Effector memory CD8-positive, alpha-beta T cell (primary cell): ENCODE measurements at regions not wholly inside any gene's neighbourhood (a gene's known extent, or its start where the extent isn't known, plus 50 kb on each side); places are given as distances from the start of the nearest gene placed in this dataset.
"Not testable (repeated sequence)": the region's sequence is repeated elsewhere in the genome, so short reads cannot be mapped to it uniquely, and the experiment has no call there.

ENCODE experiments used
- ATAC-seq: fragments of 150-1000 bp; cut with Tn5 transposase; replicated peaks from 2 replicates; pipeline ENCODE4 v1.10.0; 2021; ENCODE audit warnings: mild to moderate bottlenecking, moderate library complexity
- DNase-seq, 3 experiments: peaks; one replicate each; pipeline ENCODE4 v3.0.0; 2021
- H3K27ac Mint-ChIP-seq, 2 donors: one replicate each; pipeline ENCODE4 v1.8.0; 2022; ENCODE audit warnings: mild to moderate bottlenecking in 2 of 2, mixed read lengths in 2 of 2, moderate library complexity in 2 of 2
- H3K27me3 Mint-ChIP-seq, 2 donors: one replicate each; pipeline ENCODE4 v1.8.0; 2022; ENCODE audit warnings: mixed read lengths in 2 of 2
- H3K36me3 Mint-ChIP-seq: one replicate; pipeline ENCODE4 v1.8.0; 2022; ENCODE audit warnings: mild to moderate bottlenecking, moderate library complexity, mixed read lengths; ENCODE audit not compliant: insufficient read depth
- H3K4me1 Mint-ChIP-seq, 2 donors: one replicate each; pipeline ENCODE4 v1.8.0; 2022; ENCODE audit warnings: low read depth in 2 of 2, mixed read lengths in 2 of 2
- H3K4me3 Mint-ChIP-seq, 2 donors: one replicate each; pipeline ENCODE4 v1.8.0; 2022; ENCODE audit warnings: mild to moderate bottlenecking in 2 of 2, mixed read lengths in 2 of 2, moderate library complexity in 2 of 2
- H3K9me3 Mint-ChIP-seq, 2 donors: one replicate each; pipeline ENCODE4 v1.8.0; 2022; ENCODE audit warnings: mixed read lengths in 2 of 2

GRCh38 chr2:146392186-146392585, 1452.6 kb upstream of the ACVR2A start:
- ATAC-seq, result no peak
- Mint-ChIP-seq H3K27me3 (no peaks in the 10 kb centered on the region), H3K4me3 (no peak overlapping the region), H3K36me3 (no peaks in the 10 kb centered on the region), H3K4me1 (no peaks in the 10 kb centered on the region), H3K9me3 (peaks cover 6 to 7% of the 10 kb centered on the region in 2 donors), H3K27ac (no peak overlapping the region)
- no peak for DNase-seq

DNA sequence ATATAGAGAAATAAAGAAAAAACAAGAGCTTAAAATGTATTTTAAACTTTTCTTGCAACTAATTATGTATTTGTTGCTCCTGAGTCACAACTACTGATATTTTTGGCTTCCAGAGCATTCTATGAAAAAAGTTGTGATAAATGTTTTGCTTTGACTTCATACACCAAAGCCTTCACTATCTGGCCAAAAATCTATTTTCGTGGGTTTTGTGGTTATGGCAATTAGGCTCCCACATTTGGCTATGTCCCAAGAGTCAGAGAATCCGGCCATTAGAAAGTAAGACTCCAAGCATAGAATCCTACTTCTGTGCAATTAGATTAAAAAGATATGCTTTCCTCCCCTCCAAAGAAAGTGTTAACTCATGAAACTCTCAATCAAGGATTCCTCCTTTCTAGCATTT, 1456.1 kb upstream of the ACVR2A start:
- ATAC-seq, result no peak
- Mint-ChIP-seq H3K9me3 (peaks cover 6 to 15% of the 10 kb centered on the region in 2 donors), H3K36me3 (no peaks in the 10 kb centered on the region), H3K4me3 (no peak overlapping the region), H3K27me3 (no peaks in the 10 kb centered on the region), H3K4me1 (no peaks in the 10 kb centered on the region), H3K27ac (no peak overlapping the region)
- no peak for DNase-seq

GRCh38 chr2:146386096-146386495, 1458.7 kb upstream of the ACVR2A start:
- Mint-ChIP-seq H3K4me1 (no peaks in the 10 kb centered on the region), H3K9me3 (peaks cover 2 to 7% of the 10 kb centered on the region in 2 donors), H3K27ac (no peak overlapping the region), H3K36me3 (no peaks in the 10 kb centered on the region), H3K27me3 (no peaks in the 10 kb centered on the region), H3K4me3 (no peak overlapping the region)
- ATAC-seq, result no peak
- no peak for DNase-seq

DNA sequence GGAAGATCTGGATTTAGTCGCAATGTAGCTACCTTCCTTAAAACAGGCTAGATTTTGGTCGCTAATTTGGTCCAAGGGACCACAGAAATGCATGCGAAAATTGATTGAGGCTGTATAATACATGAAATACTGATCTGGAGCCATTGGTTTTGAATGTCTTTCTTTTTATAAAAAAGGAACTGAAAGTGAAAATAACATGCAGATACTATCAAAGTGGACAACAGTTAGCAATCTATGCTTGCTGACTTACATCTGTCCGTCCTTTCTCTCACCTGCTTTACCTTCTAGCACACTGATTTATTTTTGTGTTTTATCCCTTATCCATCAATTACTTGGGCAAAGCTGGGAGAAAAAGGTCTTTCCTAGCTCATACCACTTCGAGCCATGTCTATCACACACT, 1459.8 kb upstream of the ACVR2A start:
- DNase-seq, result no peak
- Mint-ChIP-seq H3K4me1 (no peaks in the 10 kb centered on the region), H3K36me3 (peaks cover 2% of the 10 kb centered on the region), H3K27ac (no peak overlapping the region), H3K9me3 (peaks cover 2 to 7% of the 10 kb centered on the region in 2 donors), H3K4me3 (no peak overlapping the region), H3K27me3 (no peaks in the 10 kb centered on the region)
- no peak for ATAC-seq

- Mint-ChIP-seq H3K4me3 (no peak overlapping the region), H3K27me3 (no peaks in the 10 kb centered on the region), H3K27ac (no peak overlapping the region), H3K9me3 (peaks cover 3 to 6% of the 10 kb centered on the region in 2 donors), H3K36me3 (peaks cover 2% of the 10 kb centered on the region), H3K4me1 (no peaks in the 10 kb centered on the region)
- ATAC-seq, result no peak
- DNase-seq, result no peak
Measured at GRCh38 chr2:146376511-146377064, 1468.2 kb upstream of the ACVR2A start.

GRCh38 chr2:146374505-146374904, 1470.3 kb upstream of the ACVR2A start:
- DNase-seq, result no peak
- Mint-ChIP-seq H3K27me3 (no peaks in the 10 kb centered on the region), H3K9me3 (peaks cover under 1 to 14% of the 10 kb centered on the region in 2 donors), H3K4me3 (no peak overlapping the region), H3K36me3 (no peaks in the 10 kb centered on the region), H3K4me1 (no peaks in the 10 kb centered on the region), H3K27ac (no peak overlapping the region)
- no peak for ATAC-seq

DNA sequence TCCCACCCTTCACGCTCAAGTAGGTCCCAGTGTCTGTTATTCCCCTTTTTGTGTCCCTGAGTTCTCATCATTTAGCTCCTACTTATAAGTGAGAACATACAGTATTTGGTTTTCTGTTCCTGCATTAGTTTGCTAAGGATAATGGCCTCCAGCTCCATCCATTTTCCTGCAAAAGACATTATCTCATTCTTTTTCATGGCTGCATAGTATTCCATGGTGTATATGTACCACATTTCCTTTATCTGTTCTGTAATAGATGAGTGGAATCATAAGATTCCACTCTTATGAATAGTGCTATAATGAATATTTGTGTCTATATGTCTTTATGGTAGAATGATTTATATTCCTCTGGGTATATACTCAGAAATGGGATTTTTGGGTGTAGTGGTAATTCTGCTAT, 1473.5 kb upstream of the ACVR2A start:
- H3K27me3 Mint-ChIP-seq, H3K4me1 Mint-ChIP-seq, DNase-seq, H3K36me3 Mint-ChIP-seq, ATAC-seq, H3K4me3 Mint-ChIP-seq, H3K27ac Mint-ChIP-seq: not testable (repeated sequence)
- peaks cover 5 to 14% of the 10 kb centered on the region in 2 donors for H3K9me3 Mint-ChIP-seq

DNA sequence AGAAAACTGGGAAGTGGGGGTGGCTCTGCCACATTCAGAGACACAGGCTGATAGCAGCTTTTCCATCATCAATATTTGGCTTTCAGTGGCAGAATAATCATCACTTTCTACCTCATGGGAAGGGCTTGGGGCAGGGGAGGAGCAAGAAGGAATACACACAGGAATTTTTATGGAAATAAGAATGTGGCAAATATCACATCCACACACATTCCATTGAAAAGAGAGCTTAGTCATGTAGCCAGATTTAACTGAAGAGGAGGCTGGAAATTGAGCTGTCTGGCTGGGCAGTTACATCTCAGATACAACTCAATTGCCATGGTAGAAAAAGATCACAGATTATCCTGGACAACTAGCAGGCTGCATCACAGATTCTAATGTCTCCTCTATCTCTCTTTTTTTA, 1474.0 kb upstream of the ACVR2A start:
- no peak for DNase-seq
- no peak for ATAC-seq

DNA sequence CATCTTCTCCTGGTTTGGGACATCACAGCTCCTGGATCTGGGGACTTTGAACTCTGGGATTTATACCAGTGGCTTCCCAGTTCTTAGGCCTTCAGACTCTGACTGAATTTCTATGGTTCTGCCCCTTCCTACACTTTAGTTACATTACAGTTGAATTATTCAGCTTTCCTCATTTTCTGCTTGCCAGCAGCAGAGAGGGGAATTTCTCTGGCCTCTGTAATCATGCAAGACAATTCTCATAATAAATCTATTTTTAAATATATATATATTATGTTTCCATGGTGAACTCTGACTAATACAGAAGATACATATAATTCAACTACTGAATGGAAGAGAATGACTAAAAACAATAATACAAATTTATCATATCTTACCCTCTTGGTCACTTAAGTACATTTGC, 1478.6 kb upstream of the ACVR2A start:
- Mint-ChIP-seq H3K4me3 (no peak overlapping the region), H3K4me1 (no peaks in the 10 kb centered on the region), H3K27ac (no peak overlapping the region), H3K27me3 (no peaks in the 10 kb centered on the region), H3K9me3 (peaks cover 5 to 7% of the 10 kb centered on the region in 2 donors), H3K36me3 (no peaks in the 10 kb centered on the region)
- DNase-seq (no peak), ATAC-seq (no peak)

More for the DNA sequence above, 1474.0 kb upstream of the ACVR2A start:
- no peak overlapping the region for H3K27ac Mint-ChIP-seq
- H3K36me3 Mint-ChIP-seq, result no peaks in the 10 kb centered on the region
- H3K4me1 Mint-ChIP-seq, result no peaks in the 10 kb centered on the region
- no peaks in the 10 kb centered on the region for H3K27me3 Mint-ChIP-seq
- no peak overlapping the region for H3K4me3 Mint-ChIP-seq
- H3K9me3 Mint-ChIP-seq, result peaks cover 5 to 14% of the 10 kb centered on the region in 2 donors

DNA sequence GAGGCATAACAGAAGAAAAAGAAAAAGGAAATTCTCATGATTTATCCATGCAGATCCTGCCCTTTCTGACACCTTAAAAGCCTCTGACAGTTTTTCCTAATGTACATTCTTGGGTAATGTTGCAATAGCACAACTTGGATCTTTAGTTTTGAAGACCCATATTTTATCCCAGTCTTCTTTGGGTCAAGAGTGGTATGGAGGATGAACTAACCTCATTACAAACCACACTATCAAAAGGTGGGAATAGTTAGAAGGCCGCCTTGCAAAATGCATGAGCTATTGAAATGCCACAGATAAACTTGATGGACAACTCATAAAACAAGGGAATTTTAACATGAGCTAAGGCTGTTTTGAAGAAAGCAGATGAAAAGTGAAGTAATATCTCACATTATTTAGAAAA, 1479.8 kb upstream of the ACVR2A start:
- ATAC-seq, result no peak
- Mint-ChIP-seq H3K27ac (no peak overlapping the region), H3K36me3 (no peaks in the 10 kb centered on the region), H3K4me3 (no peak overlapping the region), H3K4me1 (no peaks in the 10 kb centered on the region), H3K27me3 (no peaks in the 10 kb centered on the region), H3K9me3 (peaks cover 0 to 7% of the 10 kb centered on the region in 2 donors)
- no peak for DNase-seq

DNA sequence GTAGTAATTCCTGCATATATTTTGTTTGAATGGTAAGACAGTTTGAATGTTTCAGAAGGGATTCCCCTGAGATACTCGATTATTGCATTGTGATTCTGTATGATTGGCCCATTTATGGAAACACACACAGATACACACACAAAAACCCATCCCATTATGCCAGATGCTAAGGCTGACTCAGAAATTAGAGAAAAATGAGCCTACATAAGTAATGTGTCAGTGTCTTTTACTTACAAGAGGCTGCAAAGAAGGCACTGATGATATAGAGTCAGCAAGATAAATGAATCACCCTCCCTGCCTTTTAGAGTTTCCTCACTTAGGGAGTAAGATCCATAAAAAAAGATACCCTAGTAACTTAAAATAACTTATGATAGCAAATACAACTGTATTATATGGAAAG, 1481.1 kb upstream of the ACVR2A start:
- no peaks in the 10 kb centered on the region for H3K27me3 Mint-ChIP-seq
- H3K9me3 Mint-ChIP-seq, result peaks cover 0 to 6% of the 10 kb centered on the region in 2 donors
- no peak overlapping the region for H3K27ac Mint-ChIP-seq
- ATAC-seq, result no peak
- no peak overlapping the region for H3K4me3 Mint-ChIP-seq
- no peaks in the 10 kb centered on the region for H3K4me1 Mint-ChIP-seq
- H3K36me3 Mint-ChIP-seq, result no peaks in the 10 kb centered on the region
- no peak for DNase-seq

- Mint-ChIP-seq H3K9me3 (peaks cover 0 to 11% of the 10 kb centered on the region in 2 donors), H3K4me1 (no peaks in the 10 kb centered on the region), H3K27me3 (no peaks in the 10 kb centered on the region), H3K27ac (no peak overlapping the region), H3K36me3 (no peaks in the 10 kb centered on the region), H3K4me3 (no peak overlapping the region)
- DNase-seq (no peak), ATAC-seq (no peak)
Measured at GRCh38 chr2:146351689-146352088, 1493.1 kb upstream of the ACVR2A start.

DNA sequence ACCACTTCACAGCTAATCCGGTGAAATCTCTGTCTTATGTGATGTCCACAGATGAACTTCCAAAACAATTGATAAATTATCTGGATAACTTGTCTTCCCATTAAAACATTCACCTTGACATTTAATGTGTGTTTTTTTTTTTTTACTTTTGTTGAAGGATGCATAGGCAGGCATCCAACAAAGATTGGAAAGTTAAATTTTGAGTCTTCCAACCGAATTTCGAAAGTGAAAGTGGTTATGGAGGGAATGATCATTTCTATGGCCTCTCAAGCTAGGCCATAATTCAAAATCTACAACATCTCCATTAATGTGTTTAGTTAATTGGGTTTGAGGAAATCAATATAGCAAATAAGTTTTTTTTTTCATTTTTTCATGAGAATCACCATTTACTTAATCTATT, 1495.5 kb upstream of the ACVR2A start:
- H3K9me3 Mint-ChIP-seq, result peaks cover 0 to 8% of the 10 kb centered on the region in 2 donors
- no peaks in the 10 kb centered on the region for H3K36me3 Mint-ChIP-seq
- no peak overlapping the region for H3K4me3 Mint-ChIP-seq
- DNase-seq (no peak), ATAC-seq (no peak)
- no peak overlapping the region for H3K27ac Mint-ChIP-seq
- H3K27me3 Mint-ChIP-seq, result no peaks in the 10 kb centered on the region
- H3K4me1 Mint-ChIP-seq, result no peaks in the 10 kb centered on the region

- ATAC-seq, result no peak
- Mint-ChIP-seq H3K27ac (no peak overlapping the region), H3K27me3 (no peaks in the 10 kb centered on the region), H3K4me1 (no peaks in the 10 kb centered on the region), H3K4me3 (no peak overlapping the region), H3K9me3 (peaks cover 5 to 7% of the 10 kb centered on the region in 2 donors), H3K36me3 (no peaks in the 10 kb centered on the region)
- no peak for DNase-seq
Measured at GRCh38 chr2:146324951-146325350, 1519.9 kb upstream of the ACVR2A start.

GRCh38 chr2:146323564-146323963, 1521.3 kb upstream of the ACVR2A start:
- no peaks in the 10 kb centered on the region for H3K4me1 Mint-ChIP-seq
- H3K9me3 Mint-ChIP-seq, result peaks cover 5 to 7% of the 10 kb centered on the region in 2 donors
- no peak overlapping the region for H3K27ac Mint-ChIP-seq
- ATAC-seq, result no peak
- H3K4me3 Mint-ChIP-seq, result no peak overlapping the region
- DNase-seq, result no peak
- no peaks in the 10 kb centered on the region for H3K27me3 Mint-ChIP-seq
- H3K36me3 Mint-ChIP-seq, result no peaks in the 10 kb centered on the region
